GM12865 (cell line): ENCODE measurements at regions not wholly inside any gene's neighbourhood (a gene's known extent, or its start where the extent isn't known, plus 50 kb on each side); places are given as distances from the start of the nearest gene placed in this dataset.

Experiments used
- DNase-seq: peaks from one replicate; pipeline ENCODE4 v3.0.0; 2010; ENCODE audit warnings: low read depth
- H3K4me3 ChIP-seq: 2 replicates; pipeline ENCODE4 v1.5.1; 2011; ENCODE audit warnings: mild to moderate bottlenecking, low read depth, low read length, control low read depth
- CTCF ChIP-seq: IDR thresholded peaks from 2 replicates; pipeline ENCODE4 v1.5.1; 2011; ENCODE audit warnings: low read length, control low read depth, low read depth, inconsistent platforms; ENCODE audit not compliant: insufficient read depth; ENCODE audit errors: missing control alignments

GRCh38 chr5:162473041-162473714 is 405.6 kb downstream of the GABRG2 start:
- no peak for DNase-seq
- no peak for TF ChIP-seq CTCF
- H3K4me3 ChIP-seq: no peak overlapping the region

GRCh38 chr5:162474239-162474638 is 406.7 kb downstream of the GABRG2 start:
- no peak for DNase-seq
- TF ChIP-seq CTCF: no peak
- no peak overlapping the region for H3K4me3 ChIP-seq

- no peak for DNase-seq
- no peak for TF ChIP-seq CTCF
- no peak overlapping the region for H3K4me3 ChIP-seq
These were observed 416.5 kb downstream of the GABRG2 start for GRCh38 chr5:162484095-162484494.

GRCh38 chr5:162484986-162485385 is 417.4 kb downstream of the GABRG2 start:
- DNase-seq: no peak
- no peak for TF ChIP-seq CTCF

GRCh38 chr5:162485666-162486292 is 418.2 kb downstream of the GABRG2 start:
- H3K4me3 ChIP-seq: no peak overlapping the region
- DNase-seq: peak; percentile 5
- no peak for TF ChIP-seq CTCF

More at GRCh38 chr5:162484986-162485385, 417.4 kb downstream of the GABRG2 start:
- H3K4me3 ChIP-seq: no peak overlapping the region

GRCh38 chr5:162487528-162488525 is 420.3 kb downstream of the GABRG2 start:
- H3K4me3 ChIP-seq: no peak overlapping the region
- DNase-seq: no peak
- TF ChIP-seq CTCF: no peak
